Activated CD8-positive, alpha-beta memory T cell treated with anti-CD3 and anti-CD28 coated beads, Interleukin-2, amount 10 ng/mL, durations not matched to agents 7 days and 5 days (primary cell): ENCODE measurements at regions not wholly inside any gene's neighbourhood (a gene's known extent, or its start where the extent isn't known, plus 50 kb on each side); places are given as distances from the start of the nearest gene placed in this dataset.

Source experiments
- ATAC-seq: fragments of 150-1000 bp; cut with Tn5 transposase; one replicate; pipeline ENCODE4 v1.10.0; 2021; ENCODE audit warnings: moderate library complexity
- CTCF ChIA-PET: fragments of 350-600 bp; sonication (Branson Sonifier 250); formaldehyde crosslinking; loops from one replicate; lab custom pipeline; 2021; ENCODE audit warnings: antibody characterized with exemption; lab: Charles Lee
- DNase-seq: peaks from one replicate; pipeline ENCODE4 v3.0.0-alpha.2; 2020
- H3K27ac Mint-ChIP-seq: one replicate; pipeline ENCODE4 v1.8.0; 2021; ENCODE audit warnings: mild to moderate bottlenecking, mixed read lengths
- H3K27me3 Mint-ChIP-seq: one replicate; pipeline ENCODE4 v1.8.0; 2021; ENCODE audit warnings: mixed read lengths
- H3K36me3 Mint-ChIP-seq: one replicate; pipeline ENCODE4 v1.8.0; 2021; ENCODE audit warnings: mild to moderate bottlenecking, mixed read lengths
- H3K4me1 Mint-ChIP-seq: one replicate; pipeline ENCODE4 v1.8.0; 2021; ENCODE audit warnings: mixed read lengths
- H3K4me3 Mint-ChIP-seq: one replicate; pipeline ENCODE4 v1.8.0; 2021; ENCODE audit warnings: mild to moderate bottlenecking, moderate library complexity, mixed read lengths
- H3K9me3 Mint-ChIP-seq: one replicate; pipeline ENCODE4 v1.8.0; 2022; ENCODE audit warnings: low read depth, mixed read lengths

DNA sequence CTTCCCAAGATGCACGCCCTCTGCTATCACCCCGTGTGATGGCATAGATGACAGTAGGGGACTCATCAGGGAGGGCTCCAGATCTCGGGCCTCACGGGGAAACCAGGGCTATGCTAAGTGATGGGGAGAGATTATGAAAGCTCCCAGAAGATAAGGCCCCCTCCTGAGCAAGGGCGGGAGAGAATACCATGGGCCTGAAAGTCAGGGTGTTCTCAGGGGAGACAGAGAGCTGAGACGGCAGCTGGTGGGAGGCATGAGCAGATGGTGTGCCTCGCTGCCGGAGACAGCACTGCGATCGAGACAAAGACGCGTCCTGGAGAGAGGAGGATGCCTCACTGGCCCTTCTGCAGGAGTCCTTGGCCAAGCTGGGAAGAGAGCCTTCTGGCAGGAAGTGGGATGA, 106.5 kb upstream of the ADPGK start:
- DNase-seq (no peak), ATAC-seq (no peak)
- no peaks in the 10 kb centered on the region for H3K9me3 Mint-ChIP-seq
- no peak overlapping the region for H3K4me3 Mint-ChIP-seq
- peaks cover 31% of the 10 kb centered on the region for H3K27me3 Mint-ChIP-seq
- no peak overlapping the region for H3K27ac Mint-ChIP-seq
- H3K36me3 Mint-ChIP-seq: no peaks in the 10 kb centered on the region
- no peaks in the 10 kb centered on the region for H3K4me1 Mint-ChIP-seq
- CTCF ChIA-PET: no interaction called here

DNA sequence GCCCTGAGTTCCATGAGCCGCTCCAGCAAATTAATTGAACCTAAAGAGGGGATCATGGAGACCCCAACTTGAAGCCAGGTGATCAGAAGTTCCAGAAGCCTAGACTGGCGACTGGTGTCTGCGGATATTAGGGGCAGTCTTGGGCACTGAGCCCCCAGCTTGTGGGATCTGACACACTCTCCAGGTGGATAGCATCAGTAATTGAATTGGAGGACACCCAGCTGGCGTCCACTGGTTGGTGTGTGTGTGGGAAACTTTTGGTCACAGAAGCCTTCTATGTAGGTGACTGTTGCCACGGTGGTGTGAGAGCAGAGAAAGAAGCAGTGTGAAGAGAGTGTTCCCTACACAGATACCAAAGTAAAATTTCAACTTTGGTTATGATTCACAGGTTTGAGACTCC, 106.0 kb upstream of the ADPGK start:
- CTCF ChIA-PET: no interaction called here
- ATAC-seq: no peak

DNA sequence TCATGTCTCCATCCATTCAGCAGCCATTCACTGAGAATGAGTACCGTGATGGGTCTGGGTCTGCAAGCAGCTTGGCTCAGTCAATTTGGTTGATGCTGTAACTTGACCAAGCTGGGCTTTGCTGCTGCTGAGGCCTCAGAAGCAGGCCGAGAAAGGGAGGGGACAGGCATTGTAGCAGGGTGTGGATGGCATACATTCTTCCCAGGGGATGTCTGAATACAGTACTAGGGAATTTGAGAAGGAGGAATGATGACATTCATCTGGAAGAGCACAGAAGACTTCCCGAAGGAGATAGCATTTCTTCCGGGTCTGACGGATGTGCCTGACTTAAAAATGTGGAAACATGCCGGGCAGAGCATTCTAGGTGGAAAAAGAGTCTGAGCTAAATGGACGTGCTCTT, 105.3 kb upstream of the ADPGK start:
- Mint-ChIP-seq H3K27ac (no peak overlapping the region), H3K9me3 (no peaks in the 10 kb centered on the region), H3K27me3 (peaks cover 26% of the 10 kb centered on the region), H3K4me1 (no peaks in the 10 kb centered on the region), H3K36me3 (no peaks in the 10 kb centered on the region), H3K4me3 (no peak overlapping the region)
- DNase-seq (no peak), ATAC-seq (no peak)
- CTCF ChIA-PET: interaction anchor here (0.6 kb wide), 1 partner anchor 174 kb away, joined by 3 read pairs; no protein-coding TSS in a partner anchor

More for the DNA sequence above, 106.0 kb upstream of the ADPGK start:
- Mint-ChIP-seq H3K9me3 (no peaks in the 10 kb centered on the region), H3K36me3 (no peaks in the 10 kb centered on the region), H3K27ac (no peak overlapping the region), H3K4me1 (no peaks in the 10 kb centered on the region), H3K4me3 (no peak overlapping the region), H3K27me3 (peaks cover 29% of the 10 kb centered on the region)
- no peak for DNase-seq

DNA sequence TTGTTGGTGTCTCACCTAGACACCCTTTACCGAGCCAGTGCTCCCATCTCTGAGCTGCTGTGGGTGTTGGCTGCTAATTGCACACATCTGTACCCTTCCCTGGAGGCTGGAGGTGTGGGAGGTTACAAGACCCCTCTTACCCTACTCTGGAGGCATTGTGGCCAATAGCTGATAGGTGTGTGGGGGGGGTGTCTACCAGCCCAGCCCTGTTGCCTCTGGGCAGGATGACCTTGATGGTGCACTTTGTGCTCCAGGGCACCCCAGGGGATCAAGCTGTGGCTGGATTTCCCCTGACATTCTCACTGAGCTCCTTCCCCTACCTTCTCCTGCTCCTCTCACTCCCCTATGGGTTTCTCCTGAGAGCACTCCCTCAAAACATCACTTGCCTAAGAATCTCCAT, 104.7 kb upstream of the ADPGK start:
- Mint-ChIP-seq H3K4me1 (no peaks in the 10 kb centered on the region), H3K36me3 (no peaks in the 10 kb centered on the region), H3K4me3 (no peak overlapping the region), H3K27me3 (peaks cover 25% of the 10 kb centered on the region), H3K9me3 (peaks cover 3% of the 10 kb centered on the region), H3K27ac (no peak overlapping the region)
- no peak for ATAC-seq
- CTCF ChIA-PET: interaction anchor here (0.6 kb wide), 1 partner anchor 174 kb away, joined by 3 read pairs; no protein-coding TSS in a partner anchor
- no peak for DNase-seq

DNA sequence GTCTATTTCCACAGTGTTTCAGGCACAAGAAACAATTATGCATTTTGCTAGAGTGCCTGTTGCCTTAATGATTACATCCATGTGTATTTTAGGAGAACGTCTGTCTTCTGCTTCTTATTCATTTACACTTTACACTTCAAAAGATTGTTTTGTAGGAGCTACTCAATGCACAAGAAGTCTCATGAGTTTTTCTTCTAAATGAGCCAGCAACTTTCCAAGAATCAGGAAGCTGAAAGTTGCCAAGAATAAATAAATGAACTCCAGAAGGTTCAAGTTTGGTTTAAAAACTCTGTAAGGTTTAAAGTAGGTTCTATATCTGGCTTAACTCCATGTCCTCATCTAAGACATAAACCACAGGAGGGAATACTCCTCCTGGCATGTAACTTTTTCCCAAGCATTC, 103.8 kb upstream of the ADPGK start:
- Mint-ChIP-seq H3K4me3 (no peak overlapping the region), H3K9me3 (peaks cover 7% of the 10 kb centered on the region), H3K27me3 (peaks cover 25% of the 10 kb centered on the region), H3K27ac (no peak overlapping the region), H3K4me1 (no peaks in the 10 kb centered on the region), H3K36me3 (no peaks in the 10 kb centered on the region)
- ATAC-seq (no peak), DNase-seq (no peak)
- CTCF ChIA-PET: no interaction called here

DNA sequence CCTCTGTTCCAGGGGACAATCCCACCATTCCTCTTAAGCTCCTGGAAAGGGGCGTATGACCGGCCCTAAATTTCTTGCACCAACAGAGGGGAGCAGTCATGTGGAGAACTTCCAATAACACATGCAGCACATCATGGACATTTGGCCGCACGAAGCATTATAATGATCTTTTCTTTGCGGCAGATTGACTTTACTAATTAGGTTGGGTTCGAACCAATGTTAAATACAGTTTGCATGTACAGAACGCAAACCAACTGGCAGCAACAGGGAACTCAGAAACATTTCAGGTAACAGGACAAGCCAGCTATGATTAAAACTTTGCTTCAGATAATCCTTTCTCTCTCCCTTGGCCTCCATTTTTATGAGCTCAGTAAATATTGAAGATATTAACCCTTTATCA, 100.8 kb upstream of the ADPGK start:
- ATAC-seq: no peak
- CTCF ChIA-PET: no interaction called here
- Mint-ChIP-seq H3K27ac (no peak overlapping the region), H3K4me3 (no peak overlapping the region), H3K9me3 (peaks cover 11% of the 10 kb centered on the region), H3K4me1 (no peaks in the 10 kb centered on the region), H3K27me3 (peaks cover 23% of the 10 kb centered on the region), H3K36me3 (no peaks in the 10 kb centered on the region)
- DNase-seq: no peak

DNA sequence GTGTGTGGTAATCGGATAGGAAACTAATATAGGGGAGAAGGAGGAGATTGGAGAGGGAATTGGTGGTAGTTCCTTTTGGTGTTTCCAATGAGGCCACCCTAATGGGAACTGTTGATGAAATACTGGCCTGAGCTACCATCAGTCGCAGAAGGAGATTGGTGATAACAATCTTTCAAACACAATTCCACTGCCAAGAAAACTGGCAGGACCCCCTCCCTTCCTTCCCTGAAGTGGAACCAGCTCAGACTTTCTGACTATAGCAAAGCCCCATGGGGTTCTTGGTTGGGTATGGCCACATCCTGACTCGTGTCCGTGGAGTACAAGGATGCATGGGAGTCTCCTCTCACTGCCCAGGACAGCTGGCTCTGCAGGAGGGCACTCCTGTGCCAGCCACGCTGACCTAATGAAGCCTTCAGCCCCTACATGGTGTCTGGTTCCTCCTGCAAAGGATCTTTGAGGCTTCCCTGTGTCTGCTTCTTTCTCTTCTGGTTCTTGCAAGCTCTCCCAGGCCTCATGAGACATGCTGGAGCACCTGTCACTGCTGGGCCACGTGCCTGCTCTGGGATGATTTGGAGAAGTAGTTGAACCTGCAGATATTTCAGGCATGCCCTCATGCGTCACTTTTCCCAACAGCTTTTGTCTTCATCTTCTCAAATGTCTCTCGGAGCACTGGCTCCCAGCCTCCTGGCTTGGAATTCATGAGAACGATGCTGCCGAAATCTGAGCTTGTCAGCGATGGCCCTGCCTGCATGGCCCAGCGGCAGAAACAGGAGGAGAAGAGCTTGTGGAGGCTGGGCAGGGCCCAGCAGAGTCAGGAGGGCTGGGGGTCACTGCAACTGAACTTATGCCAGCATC, 90.0 kb upstream of the ADPGK start:
- no peak for DNase-seq
- no peak overlapping the region for H3K4me3 Mint-ChIP-seq
- CTCF ChIA-PET: no interaction called here
- no peak overlapping the region for H3K27ac Mint-ChIP-seq
- no peaks in the 10 kb centered on the region for H3K9me3 Mint-ChIP-seq
- H3K36me3 Mint-ChIP-seq: no peaks in the 10 kb centered on the region
- peaks cover 43% of the 10 kb centered on the region for H3K27me3 Mint-ChIP-seq
- H3K4me1 Mint-ChIP-seq: no peaks in the 10 kb centered on the region
- ATAC-seq: no peak

DNA sequence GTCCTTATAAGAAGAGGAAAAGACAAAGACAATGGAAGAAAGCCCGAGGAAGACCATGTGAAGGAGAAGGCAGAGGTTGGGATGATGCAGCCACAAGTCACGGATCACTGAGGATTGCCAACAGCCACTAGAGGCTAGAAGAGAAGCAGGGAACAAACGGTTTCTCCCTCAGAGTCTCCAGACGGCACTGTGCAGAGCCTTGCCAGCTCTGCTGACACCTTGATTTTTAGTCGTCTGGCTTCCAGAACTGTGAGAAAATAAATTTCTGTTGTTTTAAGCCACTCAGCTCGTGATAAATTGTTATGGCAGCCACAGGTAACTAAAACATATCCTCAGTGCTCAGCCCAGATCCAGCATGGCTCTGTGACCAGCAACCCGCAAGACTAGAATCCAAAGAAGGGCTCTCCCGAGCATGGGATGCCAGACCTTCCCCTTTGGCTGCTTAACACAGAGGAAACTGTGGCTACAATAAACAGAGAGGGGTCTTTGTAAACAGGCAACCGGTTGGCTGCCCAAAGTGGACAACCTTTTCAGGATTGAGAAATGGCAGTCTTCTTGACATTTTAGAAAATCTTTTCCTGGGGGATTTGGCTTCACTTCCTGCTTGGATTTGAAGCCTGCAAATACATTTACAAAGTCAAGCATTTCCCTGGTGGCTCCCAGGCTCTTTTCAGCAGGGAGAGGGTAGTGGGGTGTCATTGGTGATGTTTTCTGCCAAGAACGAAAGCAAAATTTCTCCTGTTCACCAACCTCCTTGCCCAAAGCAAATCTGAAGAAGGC, 88.7 kb upstream of the ADPGK start:
- H3K4me1 Mint-ChIP-seq: no peaks in the 10 kb centered on the region
- no peaks in the 10 kb centered on the region for H3K36me3 Mint-ChIP-seq
- CTCF ChIA-PET: no interaction called here
- no peak overlapping the region for H3K27ac Mint-ChIP-seq
- ATAC-seq (no peak), DNase-seq (no peak)
- H3K4me3 Mint-ChIP-seq: no peak overlapping the region
- no peaks in the 10 kb centered on the region for H3K9me3 Mint-ChIP-seq
- peaks cover 36% of the 10 kb centered on the region for H3K27me3 Mint-ChIP-seq

DNA sequence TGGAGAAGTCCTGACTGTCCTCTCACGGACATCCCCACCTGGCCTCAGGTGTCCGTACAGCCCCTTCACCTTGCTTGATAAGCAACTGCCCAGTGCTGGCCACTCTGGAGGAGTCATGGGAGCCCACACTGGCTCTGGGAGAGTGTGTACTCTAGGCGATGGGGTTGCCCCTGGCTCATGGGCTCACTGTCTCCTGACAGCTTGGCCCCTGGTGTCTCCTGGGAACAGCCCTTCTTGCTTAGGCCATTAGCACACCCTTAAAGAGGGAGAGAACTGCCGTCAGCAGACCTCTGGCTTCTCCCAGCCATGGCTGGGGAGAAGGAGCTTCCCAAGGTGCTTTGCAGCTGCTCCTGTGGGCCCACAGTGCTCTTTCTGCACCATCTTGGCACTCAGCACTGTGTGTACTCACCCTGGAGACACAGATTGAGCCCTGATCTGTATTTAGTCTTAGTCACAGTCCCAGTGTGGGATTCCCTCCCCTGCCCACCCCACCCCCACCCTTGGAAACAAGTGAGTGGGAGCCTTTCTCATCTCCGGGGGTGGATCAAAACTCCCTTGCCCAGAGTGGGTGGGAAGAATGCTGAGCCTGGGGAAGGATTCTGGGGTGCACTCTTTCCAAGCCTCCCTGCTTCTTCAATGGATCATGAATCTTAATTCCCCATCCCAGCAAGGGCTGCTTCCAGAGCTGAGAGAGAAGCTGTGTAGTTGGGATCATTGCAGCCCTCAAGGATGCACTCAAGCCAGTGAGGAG, 83.5 kb upstream of the ADPGK start:
- DNase-seq (no peak), ATAC-seq (no peak)
- H3K36me3 Mint-ChIP-seq: no peaks in the 10 kb centered on the region
- H3K4me3 Mint-ChIP-seq: no peak overlapping the region
- H3K9me3 Mint-ChIP-seq: no peaks in the 10 kb centered on the region
- no peaks in the 10 kb centered on the region for H3K4me1 Mint-ChIP-seq
- CTCF ChIA-PET: no interaction called here
- no peak overlapping the region for H3K27ac Mint-ChIP-seq
- H3K27me3 Mint-ChIP-seq: peaks cover 35% of the 10 kb centered on the region

DNA sequence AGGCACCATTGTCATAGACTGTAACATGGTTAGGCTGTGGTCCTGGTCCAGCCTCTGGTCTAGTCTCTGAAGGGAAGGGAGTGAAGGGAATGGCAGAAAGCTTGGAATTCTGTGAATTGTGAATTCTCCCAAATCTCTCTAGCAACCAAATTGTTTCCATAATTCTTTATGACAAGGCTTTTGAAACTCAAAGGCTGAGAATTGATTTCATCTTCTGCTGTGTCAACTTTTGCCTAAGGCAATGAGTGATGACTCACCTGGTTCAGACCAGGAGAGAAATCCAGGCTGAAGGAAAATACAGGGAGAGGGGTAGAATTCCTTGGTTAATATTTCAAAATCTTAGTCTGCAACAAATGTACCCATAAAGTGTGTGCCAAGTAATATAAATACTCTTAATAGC, 82.6 kb upstream of the ADPGK start:
- H3K4me1 Mint-ChIP-seq: no peaks in the 10 kb centered on the region
- CTCF ChIA-PET: no interaction called here
- ATAC-seq (no peak), DNase-seq (no peak)
- H3K27me3 Mint-ChIP-seq: peaks cover 31% of the 10 kb centered on the region
- no peak overlapping the region for H3K4me3 Mint-ChIP-seq
- no peaks in the 10 kb centered on the region for H3K9me3 Mint-ChIP-seq
- no peak overlapping the region for H3K27ac Mint-ChIP-seq
- no peaks in the 10 kb centered on the region for H3K36me3 Mint-ChIP-seq

DNA sequence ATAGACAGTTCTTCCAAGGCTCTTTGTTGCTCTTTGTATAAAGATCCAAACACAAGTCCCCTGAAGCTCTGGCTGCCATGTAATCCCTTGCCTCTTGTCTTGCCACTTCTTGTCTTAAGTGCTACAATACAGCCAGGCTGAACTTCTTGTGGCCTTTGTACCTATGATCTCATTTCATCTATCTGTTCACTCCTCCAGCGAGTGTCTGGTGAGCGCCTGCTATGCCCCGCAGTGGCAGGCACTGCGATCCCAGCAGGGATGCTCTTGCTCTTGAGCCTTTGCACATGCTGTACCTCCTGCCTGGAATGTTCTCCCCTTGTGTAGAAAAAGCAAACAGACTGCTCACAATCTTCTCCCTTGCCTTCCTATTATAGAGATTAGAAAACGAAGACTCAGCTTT, 81.9 kb upstream of the ADPGK start:
- peaks cover 30% of the 10 kb centered on the region for H3K27me3 Mint-ChIP-seq
- no peak for ATAC-seq
- CTCF ChIA-PET: no interaction called here
- no peaks in the 10 kb centered on the region for H3K9me3 Mint-ChIP-seq
- H3K4me3 Mint-ChIP-seq: no peak overlapping the region
- DNase-seq: no peak
- no peaks in the 10 kb centered on the region for H3K36me3 Mint-ChIP-seq
- H3K27ac Mint-ChIP-seq: no peak overlapping the region
- no peaks in the 10 kb centered on the region for H3K4me1 Mint-ChIP-seq

DNA sequence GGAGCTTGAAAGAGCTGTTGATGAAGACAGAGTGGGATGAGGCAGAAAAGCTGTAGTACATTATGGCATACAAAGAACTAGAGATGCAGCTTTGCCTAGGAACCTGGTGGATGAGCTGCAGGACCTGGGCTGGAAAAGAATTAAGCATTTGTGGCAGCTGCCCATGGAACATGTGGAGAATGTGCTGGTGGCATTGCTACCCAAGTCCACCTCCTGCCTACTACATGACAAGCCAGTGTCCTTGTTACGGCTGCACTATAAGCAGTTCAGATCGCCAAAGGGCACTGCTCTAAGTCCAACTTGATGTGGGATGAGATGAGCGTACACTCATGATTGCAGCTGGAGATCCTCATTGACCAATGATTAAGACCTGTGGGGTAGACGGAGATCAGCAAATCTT, 81.1 kb upstream of the ADPGK start:
- Mint-ChIP-seq H3K4me1 (no peaks in the 10 kb centered on the region), H3K27me3 (peaks cover 30% of the 10 kb centered on the region), H3K4me3 (no peak overlapping the region), H3K27ac (no peak overlapping the region), H3K9me3 (no peaks in the 10 kb centered on the region), H3K36me3 (no peaks in the 10 kb centered on the region)
- CTCF ChIA-PET: no interaction called here
- DNase-seq (no peak), ATAC-seq (no peak)

DNA sequence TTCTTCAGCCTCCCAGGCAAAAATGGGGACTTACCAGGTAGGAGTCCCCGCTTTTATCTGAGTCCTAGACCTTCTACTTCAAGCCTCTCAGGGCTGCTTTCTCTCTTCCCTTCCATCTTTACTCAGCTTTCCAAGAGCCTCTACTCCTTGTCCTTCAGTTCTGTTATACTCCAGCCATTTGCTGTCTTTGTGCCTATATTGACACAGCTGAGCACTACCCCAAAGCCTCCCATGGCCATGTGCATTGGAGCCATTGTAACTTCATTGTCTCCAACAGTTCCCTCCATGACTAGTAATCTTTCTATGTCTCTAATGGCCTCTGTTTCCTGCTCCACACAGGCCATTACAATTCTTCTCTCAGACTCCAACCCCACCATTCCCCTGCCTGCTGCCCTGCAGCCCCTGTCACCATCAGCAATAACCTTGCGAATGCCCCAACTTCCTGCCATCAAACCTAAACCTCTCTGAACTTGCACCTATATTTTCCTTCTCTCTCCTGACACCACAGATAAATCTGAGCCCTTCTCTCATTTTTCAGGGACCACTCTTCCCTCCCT, 77.9 kb upstream of the ADPGK start:
- DNase-seq: no peak
- CTCF ChIA-PET: no interaction called here
- no peak overlapping the region for H3K27ac Mint-ChIP-seq

More for the DNA sequence above, 77.9 kb upstream of the ADPGK start:
- Mint-ChIP-seq H3K27me3 (peaks cover 20% of the 10 kb centered on the region), H3K9me3 (no peaks in the 10 kb centered on the region), H3K4me3 (no peak overlapping the region), H3K36me3 (no peaks in the 10 kb centered on the region), H3K4me1 (no peaks in the 10 kb centered on the region)
- no peak for ATAC-seq
